Fibroblast of villous mesenchyme (primary cell): ENCODE measurements at regions not wholly inside any gene's neighbourhood (a gene's known extent, or its start where the extent isn't known, plus 50 kb on each side); places are given as distances from the start of the nearest gene placed in this dataset.

Source experiments
- DNase-seq: peaks from one replicate; pipeline ENCODE4 v3.0.0-alpha.2; 2010; ENCODE audit warnings: low read depth
- H3K4me3 ChIP-seq: 2 replicates; pipeline ENCODE4 v1.5.1; 2011; ENCODE audit warnings: low read depth, mild to moderate bottlenecking, low read length
- TF ChIP-seq, protein P1 (sequence below): IDR thresholded peaks from 2 replicates; pipeline ENCODE4 v1.5.1; 2012; ENCODE audit warnings: low read depth, mild to moderate bottlenecking, low read length; ENCODE audit not compliant: insufficient read depth

- TF ChIP-seq, protein P1, sequence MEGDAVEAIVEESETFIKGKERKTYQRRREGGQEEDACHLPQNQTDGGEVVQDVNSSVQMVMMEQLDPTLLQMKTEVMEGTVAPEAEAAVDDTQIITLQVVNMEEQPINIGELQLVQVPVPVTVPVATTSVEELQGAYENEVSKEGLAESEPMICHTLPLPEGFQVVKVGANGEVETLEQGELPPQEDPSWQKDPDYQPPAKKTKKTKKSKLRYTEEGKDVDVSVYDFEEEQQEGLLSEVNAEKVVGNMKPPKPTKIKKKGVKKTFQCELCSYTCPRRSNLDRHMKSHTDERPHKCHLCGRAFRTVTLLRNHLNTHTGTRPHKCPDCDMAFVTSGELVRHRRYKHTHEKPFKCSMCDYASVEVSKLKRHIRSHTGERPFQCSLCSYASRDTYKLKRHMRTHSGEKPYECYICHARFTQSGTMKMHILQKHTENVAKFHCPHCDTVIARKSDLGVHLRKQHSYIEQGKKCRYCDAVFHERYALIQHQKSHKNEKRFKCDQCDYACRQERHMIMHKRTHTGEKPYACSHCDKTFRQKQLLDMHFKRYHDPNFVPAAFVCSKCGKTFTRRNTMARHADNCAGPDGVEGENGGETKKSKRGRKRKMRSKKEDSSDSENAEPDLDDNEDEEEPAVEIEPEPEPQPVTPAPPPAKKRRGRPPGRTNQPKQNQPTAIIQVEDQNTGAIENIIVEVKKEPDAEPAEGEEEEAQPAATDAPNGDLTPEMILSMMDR = no peak
These were observed 51.5 kb upstream of the DDR1 start for GRCh38 chr6:30832864-30833263.

GRCh38 chr6:30830438-30830837, 53.9 kb upstream of the DDR1 start:
- no peak for DNase-seq
- TF ChIP-seq, protein P1 = no peak
- no peak overlapping the region for H3K4me3 ChIP-seq

More at GRCh38 chr6:30832864-30833263, 51.5 kb upstream of the DDR1 start:
- no peak for DNase-seq
- no peak overlapping the region for H3K4me3 ChIP-seq

DNA sequence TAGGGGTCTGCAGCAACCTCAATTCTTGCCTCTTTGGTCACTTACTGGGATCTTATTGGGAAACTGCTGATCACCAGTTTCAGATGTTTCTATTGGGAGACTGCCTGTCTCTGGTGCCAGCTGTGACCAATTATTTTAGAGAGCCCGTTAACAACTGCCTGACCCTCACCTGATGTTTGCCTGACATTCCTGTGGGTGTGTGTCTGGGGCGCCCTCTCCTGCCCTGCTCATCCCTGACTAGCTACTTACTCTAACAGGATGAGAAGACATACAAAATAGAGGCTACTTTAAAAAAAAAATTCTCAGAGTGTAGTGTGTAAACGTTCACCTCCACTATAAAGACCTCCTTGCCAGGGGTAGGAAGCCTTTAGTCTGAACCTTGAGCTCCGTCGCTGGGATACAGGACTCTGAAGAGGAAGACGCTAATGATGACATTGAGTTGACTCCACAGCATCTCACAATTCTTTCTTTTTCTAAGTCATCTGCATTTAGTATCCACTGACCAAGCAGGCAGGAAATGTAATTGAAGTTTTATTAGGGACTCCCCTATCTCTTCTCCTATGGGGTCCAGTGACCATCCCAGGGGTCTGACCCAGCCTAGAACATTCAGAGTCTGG, 54.6 kb upstream of the DDR1 start:
- DNase-seq = no peak
- H3K4me3 ChIP-seq = no peak overlapping the region
- TF ChIP-seq, protein P1 = no peak

DNA sequence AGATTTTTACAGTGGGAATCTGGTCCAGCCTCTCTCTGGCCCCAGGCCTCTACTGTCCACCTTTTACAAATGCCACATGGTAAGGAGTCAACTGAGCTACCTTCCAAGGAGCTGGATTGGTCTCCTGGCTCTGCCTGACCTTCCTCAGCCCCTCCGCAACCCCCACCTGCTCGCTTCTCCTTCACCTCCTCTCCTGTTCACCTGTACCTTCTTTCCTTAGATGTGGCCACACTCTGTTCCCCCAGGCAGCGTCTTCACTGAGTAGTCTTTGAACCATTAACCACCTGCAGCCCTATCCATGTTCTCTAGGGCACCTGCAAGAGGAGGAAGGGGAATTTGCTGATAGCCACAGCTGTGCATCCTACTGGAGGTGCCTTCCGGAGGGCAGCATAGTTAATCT, 55.3 kb upstream of the DDR1 start:
- H3K4me3 ChIP-seq = no peak overlapping the region
- TF ChIP-seq, protein P1 = no peak
- DNase-seq = no peak

GRCh38 chr6:30828027-30828962, 56.0 kb upstream of the DDR1 start:
- TF ChIP-seq, protein P1 = peak; percentile 97
- H3K4me3 ChIP-seq = no peak overlapping the region

DNA sequence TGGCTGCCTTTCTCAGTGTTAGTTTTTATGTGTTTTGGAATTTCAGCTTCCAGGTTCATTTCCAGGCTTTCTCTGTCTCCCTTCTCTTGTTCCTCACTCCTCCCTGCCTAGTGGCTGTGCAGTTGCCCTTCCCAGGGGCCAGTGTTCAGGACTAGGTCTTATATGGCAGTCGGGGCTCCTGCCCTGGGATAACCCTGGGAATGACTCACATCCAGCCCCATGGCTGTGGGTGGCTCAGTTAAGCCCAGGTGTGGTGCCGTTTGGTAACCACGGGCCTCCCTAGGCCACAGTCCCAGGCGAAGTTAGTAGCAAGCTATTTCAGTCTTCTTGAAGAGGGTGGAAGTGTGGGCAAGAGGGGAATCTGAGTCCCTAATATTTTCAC, 57.4 kb upstream of the DDR1 start:
- no peak overlapping the region for H3K4me3 ChIP-seq
- TF ChIP-seq, protein P1 = no peak
- peak; percentile 63 for DNase-seq

More at GRCh38 chr6:30828027-30828962, 56.0 kb upstream of the DDR1 start:
- DNase-seq = peak; percentile 94
